ENCODE measurements at regions not wholly inside any gene's neighbourhood (a gene's known extent, or its start where the extent isn't known, plus 50 kb on each side); places are given as distances from the start of the nearest gene placed in this dataset.

- DNase-seq (ENCODE audit: low spot score) = no peak
- intact Hi-C loops (cut with micrococcal nuclease; ENCODE audit: unreplicated experiment) = no loop called here
- Histone ChIP-seq H4K20me1 (ENCODE audit: insufficient read depth, low read length) (no peaks in the 10 kb centered on the region), H3K4me2 (ENCODE audit: low read length) (no peak overlapping the region), H3K9me2 (ENCODE audit: insufficient read depth, low read length) (no peaks in the 10 kb centered on the region), H3K9me3 (ENCODE audit: low read length) (no peaks in the 10 kb centered on the region), H3K36me3 (ENCODE audit: insufficient read depth, low read length) (no peaks in the 10 kb centered on the region), H3K4me3 (ENCODE audit: low read depth, low read length, poor library complexity, severe bottlenecking) (no peak overlapping the region), H3K4me1 (ENCODE audit: insufficient read depth, low read length, poor library complexity, severe bottlenecking) (no peaks in the 10 kb centered on the region), H3K79me2 (ENCODE audit: insufficient read depth, low read depth, low read length) (no peaks in the 10 kb centered on the region), H3K27ac (ENCODE audit: low read depth, low read length, poor library complexity, severe bottlenecking) (no peak overlapping the region), H2AFZ (ENCODE audit: low read length) (no peak overlapping the region)
- no TSS peak for BruUV-seq (replicated peaks)
- CTCF ChIA-PET (ENCODE audit: unreplicated experiment) = no interaction called here
- TF ChIP-seq, protein P1, sequence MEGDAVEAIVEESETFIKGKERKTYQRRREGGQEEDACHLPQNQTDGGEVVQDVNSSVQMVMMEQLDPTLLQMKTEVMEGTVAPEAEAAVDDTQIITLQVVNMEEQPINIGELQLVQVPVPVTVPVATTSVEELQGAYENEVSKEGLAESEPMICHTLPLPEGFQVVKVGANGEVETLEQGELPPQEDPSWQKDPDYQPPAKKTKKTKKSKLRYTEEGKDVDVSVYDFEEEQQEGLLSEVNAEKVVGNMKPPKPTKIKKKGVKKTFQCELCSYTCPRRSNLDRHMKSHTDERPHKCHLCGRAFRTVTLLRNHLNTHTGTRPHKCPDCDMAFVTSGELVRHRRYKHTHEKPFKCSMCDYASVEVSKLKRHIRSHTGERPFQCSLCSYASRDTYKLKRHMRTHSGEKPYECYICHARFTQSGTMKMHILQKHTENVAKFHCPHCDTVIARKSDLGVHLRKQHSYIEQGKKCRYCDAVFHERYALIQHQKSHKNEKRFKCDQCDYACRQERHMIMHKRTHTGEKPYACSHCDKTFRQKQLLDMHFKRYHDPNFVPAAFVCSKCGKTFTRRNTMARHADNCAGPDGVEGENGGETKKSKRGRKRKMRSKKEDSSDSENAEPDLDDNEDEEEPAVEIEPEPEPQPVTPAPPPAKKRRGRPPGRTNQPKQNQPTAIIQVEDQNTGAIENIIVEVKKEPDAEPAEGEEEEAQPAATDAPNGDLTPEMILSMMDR (conservative IDR thresholded peaks at IDR 0.05; ENCODE audit: low read length) = no peak
- no peak for TF ChIP-seq EZH2phosphoT487 (IDR thresholded peaks at IDR 0.05; ENCODE audit: borderline replicate concordance, low read depth, low read length)
- POLR2A ChIA-PET = no interaction called here
Observed at GRCh38 chr15:47334805-47335535, 382.3 kb upstream of the SEMA6D start.

GRCh38 chr15:47337106-47337505 lies 380.2 kb upstream of the SEMA6D start:
- H3K79me2 ChIP-seq (ENCODE audit: insufficient read depth, low read depth, low read length) = no peaks in the 10 kb centered on the region
- no peaks in the 10 kb centered on the region for H3K4me1 ChIP-seq (ENCODE audit: insufficient read depth, low read length, poor library complexity, severe bottlenecking)
- no peak overlapping the region for H2AFZ ChIP-seq (ENCODE audit: low read length)
- H3K27ac ChIP-seq (ENCODE audit: low read depth, low read length, poor library complexity, severe bottlenecking) = no peak overlapping the region
- ChIA-PET POLR2A (no interaction called here), CTCF (ENCODE audit: unreplicated experiment) (no interaction called here)
- H3K9me3 ChIP-seq (ENCODE audit: low read length) = no peaks in the 10 kb centered on the region
- no peak overlapping the region for H3K4me3 ChIP-seq (ENCODE audit: low read depth, low read length, poor library complexity, severe bottlenecking)
- H4K20me1 ChIP-seq (ENCODE audit: insufficient read depth, low read length) = no peaks in the 10 kb centered on the region
- intact Hi-C loops (cut with micrococcal nuclease; ENCODE audit: unreplicated experiment) = no loop called here
- H3K9me2 ChIP-seq (ENCODE audit: insufficient read depth, low read length) = no peaks in the 10 kb centered on the region
- BruUV-seq (replicated peaks) = no TSS peak
- no peaks in the 10 kb centered on the region for H3K36me3 ChIP-seq (ENCODE audit: insufficient read depth, low read length)
- DNase-seq (ENCODE audit: low spot score) = no peak
- no peak overlapping the region for H3K4me2 ChIP-seq (ENCODE audit: low read length)
- TF ChIP-seq EZH2phosphoT487 (IDR thresholded peaks at IDR 0.05; ENCODE audit: borderline replicate concordance, low read depth, low read length) = no peak
- TF ChIP-seq, protein P1 (conservative IDR thresholded peaks at IDR 0.05; ENCODE audit: low read length) = no peak

- no TSS peak for BruUV-seq (replicated peaks)
- Histone ChIP-seq H4K20me1 (ENCODE audit: insufficient read depth, low read length) (no peaks in the 10 kb centered on the region), H3K36me3 (ENCODE audit: insufficient read depth, low read length) (no peaks in the 10 kb centered on the region), H3K27ac (ENCODE audit: low read depth, low read length, poor library complexity, severe bottlenecking) (no peak overlapping the region), H3K9me2 (ENCODE audit: insufficient read depth, low read length) (no peaks in the 10 kb centered on the region), H2AFZ (ENCODE audit: low read length) (no peak overlapping the region), H3K4me1 (ENCODE audit: insufficient read depth, low read length, poor library complexity, severe bottlenecking) (no peaks in the 10 kb centered on the region), H3K4me3 (ENCODE audit: low read depth, low read length, poor library complexity, severe bottlenecking) (no peak overlapping the region), H3K79me2 (ENCODE audit: insufficient read depth, low read depth, low read length) (no peaks in the 10 kb centered on the region), H3K4me2 (ENCODE audit: low read length) (no peak overlapping the region), H3K9me3 (ENCODE audit: low read length) (no peaks in the 10 kb centered on the region)
- intact Hi-C loops (cut with micrococcal nuclease; ENCODE audit: unreplicated experiment) = no loop called here
- DNase-seq (ENCODE audit: low spot score) = no peak
- POLR2A ChIA-PET = no interaction called here
- TF ChIP-seq, protein P1 (conservative IDR thresholded peaks at IDR 0.05; ENCODE audit: low read length) = no peak
- no peak for TF ChIP-seq EZH2phosphoT487 (IDR thresholded peaks at IDR 0.05; ENCODE audit: borderline replicate concordance, low read depth, low read length)
- CTCF ChIA-PET (ENCODE audit: unreplicated experiment) = no interaction called here
Observed at GRCh38 chr15:47337836-47338235, 379.5 kb upstream of the SEMA6D start.

Measured in OCI-LY7 (cell line).